ENCODE measurements at regions not wholly inside any gene's neighbourhood (a gene's known extent, or its start where the extent isn't known, plus 50 kb on each side); places are given as distances from the start of the nearest gene placed in this dataset.

DNA sequence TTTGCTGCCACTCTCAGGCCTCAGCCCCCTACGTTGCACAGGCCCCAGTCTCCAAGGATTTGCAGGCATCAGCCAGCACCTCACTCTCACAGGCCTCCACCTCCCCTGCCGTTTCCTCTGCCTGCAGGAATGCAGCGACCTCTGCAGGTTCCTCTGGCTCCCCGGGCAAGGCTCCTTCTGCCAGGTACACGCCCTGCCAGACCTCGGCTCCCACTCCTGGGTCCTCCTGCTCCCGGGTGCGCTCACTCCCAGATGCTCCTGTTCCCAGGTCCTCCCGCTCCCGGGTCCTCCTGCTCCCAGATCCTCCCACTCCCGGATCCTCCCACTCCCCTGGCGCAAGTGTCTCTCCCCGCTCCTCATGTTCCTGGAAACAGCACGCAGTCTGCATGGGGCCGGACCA is 144.4 kb upstream of the RADX start:
- Histone ChIP-seq H3K79me2 (ENCODE audit: insufficient read depth, low read depth, low read length) (no peaks in the 10 kb centered on the region), H3K9me3 (ENCODE audit: low read length) (no peaks in the 10 kb centered on the region), H3K4me3 (ENCODE audit: low read depth, low read length, poor library complexity, severe bottlenecking) (no peak overlapping the region), H3K4me1 (ENCODE audit: insufficient read depth, low read length, poor library complexity, severe bottlenecking) (no peaks in the 10 kb centered on the region), H4K20me1 (ENCODE audit: insufficient read depth, low read length) (no peaks in the 10 kb centered on the region), H2AFZ (ENCODE audit: low read length) (no peak overlapping the region), H3K36me3 (ENCODE audit: insufficient read depth, low read length) (no peaks in the 10 kb centered on the region), H3K27ac (ENCODE audit: low read depth, low read length, poor library complexity, severe bottlenecking) (no peak overlapping the region), H3K4me2 (ENCODE audit: low read length) (no peak overlapping the region), H3K9me2 (ENCODE audit: insufficient read depth, low read length) (no peaks in the 10 kb centered on the region)
- ChIA-PET POLR2A (no interaction called here), CTCF (ENCODE audit: unreplicated experiment) (no interaction called here)
- BruUV-seq (replicated peaks) = no TSS peak
- DNase-seq (ENCODE audit: low spot score) = no peak
- TF ChIP-seq EZH2phosphoT487 (IDR thresholded peaks at IDR 0.05; ENCODE audit: borderline replicate concordance, low read depth, low read length) = no peak
- TF ChIP-seq, protein P1, sequence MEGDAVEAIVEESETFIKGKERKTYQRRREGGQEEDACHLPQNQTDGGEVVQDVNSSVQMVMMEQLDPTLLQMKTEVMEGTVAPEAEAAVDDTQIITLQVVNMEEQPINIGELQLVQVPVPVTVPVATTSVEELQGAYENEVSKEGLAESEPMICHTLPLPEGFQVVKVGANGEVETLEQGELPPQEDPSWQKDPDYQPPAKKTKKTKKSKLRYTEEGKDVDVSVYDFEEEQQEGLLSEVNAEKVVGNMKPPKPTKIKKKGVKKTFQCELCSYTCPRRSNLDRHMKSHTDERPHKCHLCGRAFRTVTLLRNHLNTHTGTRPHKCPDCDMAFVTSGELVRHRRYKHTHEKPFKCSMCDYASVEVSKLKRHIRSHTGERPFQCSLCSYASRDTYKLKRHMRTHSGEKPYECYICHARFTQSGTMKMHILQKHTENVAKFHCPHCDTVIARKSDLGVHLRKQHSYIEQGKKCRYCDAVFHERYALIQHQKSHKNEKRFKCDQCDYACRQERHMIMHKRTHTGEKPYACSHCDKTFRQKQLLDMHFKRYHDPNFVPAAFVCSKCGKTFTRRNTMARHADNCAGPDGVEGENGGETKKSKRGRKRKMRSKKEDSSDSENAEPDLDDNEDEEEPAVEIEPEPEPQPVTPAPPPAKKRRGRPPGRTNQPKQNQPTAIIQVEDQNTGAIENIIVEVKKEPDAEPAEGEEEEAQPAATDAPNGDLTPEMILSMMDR (conservative IDR thresholded peaks at IDR 0.05; ENCODE audit: low read length) = no peak
- intact Hi-C loops (cut with micrococcal nuclease; ENCODE audit: unreplicated experiment) = no loop called here

DNA sequence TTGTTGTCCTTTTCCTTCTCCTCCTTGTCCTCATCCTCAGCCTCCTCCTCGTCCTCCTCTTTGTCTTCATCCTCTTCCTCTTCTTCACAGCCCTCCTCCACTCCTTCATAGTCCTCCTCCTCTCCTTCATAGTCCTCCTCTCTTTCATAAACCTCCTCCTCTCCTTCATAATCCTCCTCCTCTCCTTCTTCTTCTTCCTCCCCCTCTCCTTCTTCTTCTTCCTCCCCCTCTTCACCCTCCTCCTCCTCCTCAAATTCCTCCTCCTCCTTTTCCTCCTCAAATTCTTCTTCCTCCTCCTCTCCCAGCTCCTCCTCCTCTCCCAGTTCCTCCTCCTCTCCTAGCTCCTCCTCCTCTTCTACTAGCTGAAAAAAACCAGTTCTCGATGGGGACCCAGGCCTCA is 143.8 kb upstream of the RADX start:
- no peaks in the 10 kb centered on the region for H3K36me3 ChIP-seq (ENCODE audit: insufficient read depth, low read length)
- no peak overlapping the region for H3K27ac ChIP-seq (ENCODE audit: low read depth, low read length, poor library complexity, severe bottlenecking)
- H3K9me3 ChIP-seq (ENCODE audit: low read length) = no peaks in the 10 kb centered on the region
- H3K9me2 ChIP-seq (ENCODE audit: insufficient read depth, low read length) = no peaks in the 10 kb centered on the region
- no TSS peak for BruUV-seq (replicated peaks)
- intact Hi-C loops (cut with micrococcal nuclease; ENCODE audit: unreplicated experiment) = no loop called here
- TF ChIP-seq EZH2phosphoT487 (IDR thresholded peaks at IDR 0.05; ENCODE audit: borderline replicate concordance, low read depth, low read length) = no peak
- TF ChIP-seq, protein P1 (conservative IDR thresholded peaks at IDR 0.05; ENCODE audit: low read length) = no peak
- CTCF ChIA-PET (ENCODE audit: unreplicated experiment) = no interaction called here
- no peaks in the 10 kb centered on the region for H3K4me1 ChIP-seq (ENCODE audit: insufficient read depth, low read length, poor library complexity, severe bottlenecking)
- H3K4me3 ChIP-seq (ENCODE audit: low read depth, low read length, poor library complexity, severe bottlenecking) = no peak overlapping the region
- no peak overlapping the region for H2AFZ ChIP-seq (ENCODE audit: low read length)
- no peak overlapping the region for H3K4me2 ChIP-seq (ENCODE audit: low read length)
- POLR2A ChIA-PET = no interaction called here
- no peaks in the 10 kb centered on the region for H3K79me2 ChIP-seq (ENCODE audit: insufficient read depth, low read depth, low read length)
- DNase-seq (ENCODE audit: low spot score) = no peak
- no peaks in the 10 kb centered on the region for H4K20me1 ChIP-seq (ENCODE audit: insufficient read depth, low read length)

GRCh38 chrX:106468433-106468832 is 143.3 kb upstream of the RADX start:
- Histone ChIP-seq H3K9me3 (ENCODE audit: low read length) (no peaks in the 10 kb centered on the region), H3K4me1 (ENCODE audit: insufficient read depth, low read length, poor library complexity, severe bottlenecking) (no peaks in the 10 kb centered on the region), H3K4me3 (ENCODE audit: low read depth, low read length, poor library complexity, severe bottlenecking) (no peak overlapping the region), H4K20me1 (ENCODE audit: insufficient read depth, low read length) (no peaks in the 10 kb centered on the region), H3K36me3 (ENCODE audit: insufficient read depth, low read length) (no peaks in the 10 kb centered on the region), H3K27ac (ENCODE audit: low read depth, low read length, poor library complexity, severe bottlenecking) (no peak overlapping the region), H2AFZ (ENCODE audit: low read length) (no peak overlapping the region), H3K9me2 (ENCODE audit: insufficient read depth, low read length) (no peaks in the 10 kb centered on the region), H3K79me2 (ENCODE audit: insufficient read depth, low read depth, low read length) (no peaks in the 10 kb centered on the region), H3K4me2 (ENCODE audit: low read length) (no peak overlapping the region)
- BruUV-seq (replicated peaks) = no TSS peak
- no peak for DNase-seq (ENCODE audit: low spot score)
- ChIA-PET POLR2A (no interaction called here), CTCF (ENCODE audit: unreplicated experiment) (no interaction called here)
- TF ChIP-seq EZH2phosphoT487 (IDR thresholded peaks at IDR 0.05; ENCODE audit: borderline replicate concordance, low read depth, low read length) = no peak
- TF ChIP-seq, protein P1 (conservative IDR thresholded peaks at IDR 0.05; ENCODE audit: low read length) = no peak
- intact Hi-C loops (cut with micrococcal nuclease; ENCODE audit: unreplicated experiment) = no loop called here
